DOHH2 (cell line): ENCODE measurements at regions not wholly inside any gene's neighbourhood (a gene's known extent, or its start where the extent isn't known, plus 50 kb on each side); places are given as distances from the start of the nearest gene placed in this dataset.

Source experiments
- H3F3A ChIP-seq: fragments of 200-600 bp; sonication (generic), shearing (Covaris generic); 2 replicates; pipeline ENCODE4 v1.6.0; 2016; ENCODE audit warnings: antibody characterized with exemption, mild to moderate bottlenecking; ENCODE audit not compliant: control insufficient read depth, insufficient read depth
- H3K27ac ChIP-seq: fragments of 200-600 bp; sonication (generic); 2 replicates; pipeline ENCODE4 v1.5.1; 2014; ENCODE audit warnings: low read depth, mild to moderate bottlenecking, low read length, moderate library complexity
- H3K27me3 ChIP-seq: fragments of 200-600 bp; sonication (generic); 2 replicates; pipeline ENCODE4 v1.6.1; 2014; ENCODE audit warnings: mild to moderate bottlenecking, low read length, mixed read lengths; ENCODE audit not compliant: control insufficient read depth
- H3K36me3 ChIP-seq: fragments of 200-600 bp; sonication (generic); 2 replicates; pipeline ENCODE4 v1.6.1; 2014; ENCODE audit warnings: mild to moderate bottlenecking, low read length, moderate library complexity, mixed read lengths; ENCODE audit not compliant: control insufficient read depth
- H3K4me1 ChIP-seq: fragments of 200-600 bp; sonication (generic); 2 replicates; pipeline ENCODE4 v1.6.1; 2014; ENCODE audit warnings: mild to moderate bottlenecking, low read length, mixed read lengths; ENCODE audit not compliant: control insufficient read depth
- H3K4me2 ChIP-seq: fragments of 200-600 bp; sonication (generic); 2 replicates; pipeline ENCODE4 v1.6.0; 2014; ENCODE audit warnings: mild to moderate bottlenecking, low read length, moderate library complexity
- H3K4me3 ChIP-seq: fragments of 200-600 bp; sonication (generic); 2 replicates; pipeline ENCODE4 v1.5.1; 2014; ENCODE audit warnings: mild to moderate bottlenecking, low read length, mixed read lengths
- H3K79me2 ChIP-seq: fragments of 200-600 bp; sonication (generic); 2 replicates; pipeline ENCODE4 v1.6.1; 2014; ENCODE audit warnings: mild to moderate bottlenecking, low read length, mixed read lengths; ENCODE audit not compliant: control insufficient read depth
- H3K9me2 ChIP-seq: fragments of 200-600 bp; sonication (generic); replicated peaks from 2 replicates; pipeline ENCODE4 v1.6.1; 2014; ENCODE audit warnings: mild to moderate bottlenecking, low read length, mixed read lengths; ENCODE audit not compliant: control insufficient read depth
- H3K9me3 ChIP-seq: fragments of 200-600 bp; sonication (generic); 2 replicates; pipeline ENCODE4 v1.6.1; 2014; ENCODE audit warnings: antibody characterized with exemption, low read length, mixed read lengths; ENCODE audit not compliant: control insufficient read depth, insufficient read depth
- H4K20me1 ChIP-seq: fragments of 200-600 bp; sonication (generic); 2 replicates; pipeline ENCODE4 v1.6.0; 2014; ENCODE audit warnings: low read depth, mild to moderate bottlenecking, antibody characterized with exemption, low read length, moderate library complexity; ENCODE audit not compliant: control insufficient read depth, insufficient read depth
- CTCF ChIP-seq: fragments of 200-600 bp; sonication (generic); IDR thresholded peaks from one replicate; pipeline ENCODE4 v1.5.1; 2014; ENCODE audit warnings: antibody characterized with exemption, mild to moderate bottlenecking, low read depth, low read length; ENCODE audit not compliant: poor library complexity, severe bottlenecking
- EZH2phosphoT487 ChIP-seq: fragments of 200-600 bp; sonication (generic); IDR thresholded peaks from 2 replicates; pipeline ENCODE4 v1.6.1; 2017; ENCODE audit warnings: borderline replicate concordance, mild to moderate bottlenecking, antibody characterized with exemption, low read length, moderate library complexity, mixed read lengths

GRCh38 chr12:102689701-102690100, 209.3 kb upstream of the IGF1 start:
- H3K27me3 ChIP-seq = no peaks in the 10 kb centered on the region
- no peaks in the 10 kb centered on the region for H3K79me2 ChIP-seq
- no peaks in the 10 kb centered on the region for H3K9me3 ChIP-seq
- no peak overlapping the region for H3K4me2 ChIP-seq
- H3K27ac ChIP-seq = no peak overlapping the region
- no peaks in the 10 kb centered on the region for H3F3A ChIP-seq
- H3K4me3 ChIP-seq = no peak overlapping the region
- H3K9me2 ChIP-seq = no peaks in the 10 kb centered on the region
- no peaks in the 10 kb centered on the region for H3K36me3 ChIP-seq
- TF ChIP-seq CTCF (no peak), EZH2phosphoT487 (no peak)
- no peaks in the 10 kb centered on the region for H4K20me1 ChIP-seq
- H3K4me1 ChIP-seq = no peaks in the 10 kb centered on the region

- no peak for TF ChIP-seq EZH2phosphoT487
- TF ChIP-seq CTCF = no peak
Observed at GRCh38 chr12:102687523-102687922, 207.2 kb upstream of the IGF1 start.

GRCh38 chr12:102685841-102686240, 205.5 kb upstream of the IGF1 start:
- Histone ChIP-seq H3K36me3 (no peaks in the 10 kb centered on the region), H3K27ac (no peak overlapping the region), H3K4me1 (no peaks in the 10 kb centered on the region), H3K27me3 (no peaks in the 10 kb centered on the region), H3K4me3 (no peak overlapping the region), H3K9me3 (no peaks in the 10 kb centered on the region), H3F3A (no peaks in the 10 kb centered on the region), H3K4me2 (no peak overlapping the region), H3K79me2 (no peaks in the 10 kb centered on the region), H3K9me2 (no peaks in the 10 kb centered on the region), H4K20me1 (no peaks in the 10 kb centered on the region)
- TF ChIP-seq EZH2phosphoT487 = no peak
- no peak for TF ChIP-seq CTCF

More at GRCh38 chr12:102687523-102687922, 207.2 kb upstream of the IGF1 start:
- no peaks in the 10 kb centered on the region for H3F3A ChIP-seq
- no peaks in the 10 kb centered on the region for H3K79me2 ChIP-seq
- no peaks in the 10 kb centered on the region for H3K36me3 ChIP-seq
- no peaks in the 10 kb centered on the region for H3K4me1 ChIP-seq
- no peak overlapping the region for H3K4me3 ChIP-seq
- H3K4me2 ChIP-seq = no peak overlapping the region
- no peaks in the 10 kb centered on the region for H3K9me3 ChIP-seq
- no peaks in the 10 kb centered on the region for H3K9me2 ChIP-seq
- no peaks in the 10 kb centered on the region for H3K27me3 ChIP-seq
- H4K20me1 ChIP-seq = no peaks in the 10 kb centered on the region
- H3K27ac ChIP-seq = no peak overlapping the region

- Histone ChIP-seq H3K36me3 (no peaks in the 10 kb centered on the region), H3K4me1 (no peaks in the 10 kb centered on the region), H3K27ac (no peak overlapping the region), H3K79me2 (no peaks in the 10 kb centered on the region), H3K9me3 (no peaks in the 10 kb centered on the region), H3K9me2 (no peaks in the 10 kb centered on the region), H3K4me3 (no peak overlapping the region), H3K27me3 (no peaks in the 10 kb centered on the region), H3F3A (no peaks in the 10 kb centered on the region), H4K20me1 (no peaks in the 10 kb centered on the region), H3K4me2 (no peak overlapping the region)
- no peak for TF ChIP-seq CTCF
- no peak for TF ChIP-seq EZH2phosphoT487
Observed at GRCh38 chr12:102685172-102685571, 204.8 kb upstream of the IGF1 start.
